Aorta (tissue), 5 donors: ENCODE measurements at regions not wholly inside any gene's neighbourhood (a gene's known extent, or its start where the extent isn't known, plus 50 kb on each side); places are given as distances from the start of the nearest gene placed in this dataset.

ENCODE experiments used
- ATAC-seq: fragments of 200-7000 bp; cut with Tn5 transposase; one replicate; pipeline ENCODE4 v1.9.1; 2022; ENCODE audit warnings: moderate library complexity; ENCODE audit not compliant: low FRiP score
- DNase-seq, 2 donors: peaks; one replicate each; pipeline ENCODE4 v3.0.0-alpha.2; 2020
- H3K27ac ChIP-seq, 2 donors: one replicate each; pipeline ENCODE4 v1.5.1; 2013; ENCODE audit warnings: low read length in 2 of 2, mild to moderate bottlenecking in 2 of 2, moderate library complexity in 2 of 2, control low read depth in 1 of 2, inconsistent platforms in 1 of 2, low read depth in 1 of 2
- H3K27me3 ChIP-seq, 2 donors: one replicate each; pipeline ENCODE4 v1.6.1; 2013; ENCODE audit warnings: control low read depth in 1 of 2, low read length in 1 of 2, mild to moderate bottlenecking in 1 of 2, moderate library complexity in 1 of 2; ENCODE audit not compliant: insufficient read depth in 2 of 2, control insufficient read depth in 1 of 2
- H3K36me3 ChIP-seq, 2 donors: one replicate each; pipeline ENCODE4 v1.6.1; 2013; ENCODE audit warnings: control low read depth in 1 of 2, low read length in 1 of 2, mild to moderate bottlenecking in 1 of 2; ENCODE audit not compliant: insufficient read depth in 2 of 2, control insufficient read depth in 1 of 2
- H3K4me1 ChIP-seq, 2 donors: one replicate each; pipeline ENCODE4 v1.6.1; 2013; ENCODE audit warnings: low read length in 2 of 2, control low read depth in 1 of 2, mild to moderate bottlenecking in 1 of 2, moderate library complexity in 1 of 2; ENCODE audit not compliant: insufficient read depth in 2 of 2, control insufficient read depth in 1 of 2
- H3K4me3 ChIP-seq, 2 donors: one replicate each; pipeline ENCODE4 v1.5.1; 2013; ENCODE audit warnings: low read length in 2 of 2, control low read depth in 1 of 2, mild to moderate bottlenecking in 1 of 2
- H3K9me3 ChIP-seq: one replicate; pipeline ENCODE4 v1.6.1; 2013; ENCODE audit warnings: mild to moderate bottlenecking, low read length; ENCODE audit not compliant: control insufficient read depth
- WGBS, 2 donors: extraction: QIAGEN DNeasy Blood & Tissue Kit; methylation state at CpG; one replicate each; pipeline ENCODE4 v1.1.7; 2013; 5-methylcytosine and 5-hydroxymethylcytosine counted together
- intact Hi-C, 2 donors: fragments of 100-400 bp; cut with DNase I; formaldehyde crosslinking; loops; one replicate each; pipeline versions ENCODE4 v1.14.2 to v1.15.0; 2022
- donor health status: healthy with polysubstance abuse.
- donor health status: Bipolar disorder and iron deficiency.
- donor health status: DM: no; HTN: no; CAD: no.
- donor health status: DM: no; HTN: no; CAD: no.
- donor health status: DM: yes; HTN: yes; CAD: no.

- Histone ChIP-seq H3K4me1 (peaks cover 0 to 2% of the 10 kb centered on the region in 2 donors), H3K4me3 (no peak overlapping the region), H3K27me3 (no peaks in the 10 kb centered on the region), H3K36me3 (no peaks in the 10 kb centered on the region), H3K9me3 (no peaks in the 10 kb centered on the region), H3K27ac (no peak overlapping the region)
- no peak for ATAC-seq
- no peak for DNase-seq
- intact Hi-C loops = no loop called here
- WGBS, 2 donors = 20 to 21% methylated on average over 4 of the region's 4 CpGs
Measured at GRCh38 chr2:53549497-53549896, 218.1 kb upstream of the CHAC2 start.

DNA sequence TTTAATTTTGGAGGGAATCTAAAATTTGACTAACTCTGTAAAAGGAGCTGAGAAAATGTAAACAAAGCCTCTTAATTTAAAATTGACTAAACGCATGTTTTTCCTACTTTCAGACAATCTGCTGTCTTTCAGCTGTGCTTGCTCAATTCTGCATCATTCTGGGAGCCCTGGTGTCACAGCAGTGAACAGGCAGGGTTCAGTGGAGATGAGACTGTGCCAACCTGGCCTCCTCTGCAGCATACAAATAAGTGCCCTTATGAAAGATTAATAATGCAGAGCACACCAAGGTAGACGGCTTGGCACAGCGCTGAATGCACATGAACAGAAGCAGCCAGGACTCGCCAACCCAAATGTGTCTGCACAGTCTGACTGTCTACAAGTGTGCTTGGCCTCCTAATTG, 222.0 kb upstream of the CHAC2 start:
- no peaks in the 10 kb centered on the region for H3K9me3 ChIP-seq
- H3K36me3 ChIP-seq = no peaks in the 10 kb centered on the region
- H3K4me3 ChIP-seq = no peak overlapping the region
- WGBS, 2 donors = 83% methylated on average over 4 of the region's 4 CpGs
- intact Hi-C loops = no loop called here
- no peak for DNase-seq
- H3K27me3 ChIP-seq = no peaks in the 10 kb centered on the region
- peaks cover 0 to 2% of the 10 kb centered on the region in 2 donors for H3K4me1 ChIP-seq
- ATAC-seq = no peak
- no peak overlapping the region for H3K27ac ChIP-seq

DNA sequence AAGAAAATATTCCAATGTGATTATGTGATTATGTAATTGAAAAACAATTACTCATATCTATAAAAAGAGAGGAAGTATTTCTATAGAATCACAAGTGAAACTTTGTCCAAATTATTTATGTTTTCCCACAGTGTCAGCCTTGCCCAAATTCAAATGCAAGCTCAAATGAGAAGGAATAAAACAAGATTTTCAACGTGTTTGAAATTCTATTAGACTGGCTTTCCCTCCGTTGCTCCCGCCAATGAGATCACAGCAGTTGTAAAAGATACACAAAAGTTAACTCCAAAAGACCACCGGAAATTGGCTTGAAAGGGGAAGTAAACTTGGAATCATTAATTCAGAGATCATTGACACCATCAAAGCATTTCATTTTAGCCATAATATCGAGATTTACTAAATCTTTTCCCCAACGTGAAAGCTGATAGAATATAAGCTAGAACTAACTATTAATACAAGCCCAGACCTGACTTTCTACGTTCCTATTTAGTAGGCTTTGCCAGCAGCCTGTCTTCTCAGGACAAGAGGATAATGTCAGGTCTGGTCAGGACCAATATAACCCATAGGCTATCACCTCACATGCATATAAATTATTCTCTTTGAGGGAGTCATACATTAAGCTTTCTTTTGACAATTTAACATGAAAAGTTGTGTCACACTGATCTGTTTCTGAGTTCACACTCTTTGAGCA, 222.6 kb upstream of the CHAC2 start:
- DNase-seq = no peak
- Histone ChIP-seq H3K4me3 (no peak overlapping the region), H3K27me3 (no peaks in the 10 kb centered on the region), H3K27ac (no peak overlapping the region), H3K4me1 (peaks cover 0 to 2% of the 10 kb centered on the region in 2 donors), H3K9me3 (no peaks in the 10 kb centered on the region), H3K36me3 (no peaks in the 10 kb centered on the region)
- intact Hi-C loops = no loop called here
- WGBS, 2 donors = 71 to 72% methylated on average over 7 of the region's 7 CpGs
- ATAC-seq = no peak

DNA sequence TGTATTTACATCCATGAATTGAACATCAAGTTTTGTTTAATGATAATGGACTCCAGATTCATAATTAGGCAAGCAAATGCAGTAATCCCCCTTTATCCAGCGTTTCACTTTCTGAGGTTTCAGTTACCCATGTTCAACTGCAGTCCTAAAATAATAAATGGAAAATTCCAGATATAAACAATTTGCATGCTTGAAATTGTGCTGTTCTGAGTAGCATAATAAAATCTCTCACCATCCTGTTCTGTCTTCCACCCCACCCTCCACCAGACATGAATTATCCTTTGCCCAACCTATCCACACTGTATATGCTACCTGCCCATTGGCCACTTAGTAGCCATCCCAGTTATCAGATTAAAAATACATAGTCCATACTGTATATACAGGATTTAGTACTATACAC, 224.5 kb upstream of the CHAC2 start:
- Histone ChIP-seq H3K9me3 (no peaks in the 10 kb centered on the region), H3K36me3 (no peaks in the 10 kb centered on the region), H3K4me1 (peaks cover 0 to 2% of the 10 kb centered on the region in 2 donors), H3K4me3 (no peak overlapping the region), H3K27me3 (no peaks in the 10 kb centered on the region), H3K27ac (no peak overlapping the region)
- 53 to 63% methylated on average over 1 of the region's 1 CpG for WGBS, 2 donors
- no peak for DNase-seq
- intact Hi-C loops = no loop called here
- no peak for ATAC-seq

- no peaks in the 10 kb centered on the region for H3K9me3 ChIP-seq
- H3K36me3 ChIP-seq = no peaks in the 10 kb centered on the region
- DNase-seq (no peak), ATAC-seq (no peak)
- H3K27ac ChIP-seq = no peak overlapping the region
- peaks cover 0 to 10% of the 10 kb centered on the region in 2 donors for H3K4me1 ChIP-seq
- 7 to 13% methylated on average over 4 of the region's 4 CpGs for WGBS, 2 donors
- no peaks in the 10 kb centered on the region for H3K27me3 ChIP-seq
- intact Hi-C loops = no loop called here
- no peak overlapping the region for H3K4me3 ChIP-seq
Measured at GRCh38 chr2:53536583-53537361, 230.8 kb upstream of the CHAC2 start.

- no peaks in the 10 kb centered on the region for H3K27me3 ChIP-seq
- no peaks in the 10 kb centered on the region for H3K36me3 ChIP-seq
- no peak for ATAC-seq
- peaks cover 1% of the 10 kb centered on the region for H3K9me3 ChIP-seq
- H3K27ac ChIP-seq = no peak overlapping the region
- H3K4me3 ChIP-seq = no peak overlapping the region
- no peak for DNase-seq
- intact Hi-C loops = no loop called here
- WGBS, 2 donors = 94% methylated on average over 4 of the region's 4 CpGs
- H3K4me1 ChIP-seq = peaks cover 0 to 10% of the 10 kb centered on the region in 2 donors
Measured at GRCh38 chr2:53535234-53535840, 232.3 kb upstream of the CHAC2 start.

DNA sequence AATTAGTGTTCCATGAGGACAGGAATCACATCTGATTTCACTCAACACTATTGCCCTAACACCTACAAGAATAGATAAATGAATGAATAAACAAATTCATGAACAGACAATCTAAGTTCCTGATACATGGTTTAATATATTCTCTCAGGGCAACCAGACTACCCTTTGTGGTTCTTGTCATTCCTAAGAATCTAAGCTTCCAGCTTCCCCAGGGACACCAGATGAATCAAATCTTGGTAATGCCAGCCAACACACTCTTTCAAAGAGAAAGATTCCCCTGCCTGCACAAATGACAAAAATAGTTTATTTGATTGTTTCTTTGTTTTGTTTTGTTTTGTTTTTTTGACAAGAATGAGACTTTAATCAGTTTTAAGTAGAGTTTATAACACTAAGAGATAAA, 237.5 kb upstream of the CHAC2 start:
- Histone ChIP-seq H3K9me3 (peaks cover 1% of the 10 kb centered on the region), H3K36me3 (no peaks in the 10 kb centered on the region), H3K27ac (no peak overlapping the region), H3K4me1 (no peaks in the 10 kb centered on the region), H3K4me3 (no peak overlapping the region), H3K27me3 (no peaks in the 10 kb centered on the region)
- DNase-seq (no peak), ATAC-seq (no peak)
- intact Hi-C loops = no loop called here

GRCh38 chr2:53527056-53527455, 240.5 kb upstream of the CHAC2 start:
- 39 to 45% methylated on average over 2 of the region's 2 CpGs for WGBS, 2 donors

More at GRCh38 chr2:53527056-53527455, 240.5 kb upstream of the CHAC2 start:
- Histone ChIP-seq H3K36me3 (no peaks in the 10 kb centered on the region), H3K27ac (no peak overlapping the region), H3K4me1 (no peaks in the 10 kb centered on the region), H3K9me3 (peaks cover 1% of the 10 kb centered on the region), H3K4me3 (no peak overlapping the region), H3K27me3 (no peaks in the 10 kb centered on the region)
- ATAC-seq = no peak
- no peak for DNase-seq
- intact Hi-C loops = no loop called here
